Gastrocnemius medialis (tissue), 4 donors: ENCODE measurements at regions not wholly inside any gene's neighbourhood (a gene's known extent, or its start where the extent isn't known, plus 50 kb on each side); places are given as distances from the start of the nearest gene placed in this dataset.

Experiments used
- POLR2A ChIP-seq, 2 donors: fragments of 450-650 bp; IDR thresholded peaks; one replicate each; pipeline ENCODE4 v1.6.1; 2017; ENCODE audit warnings: antibody characterized with exemption in 2 of 2, mild to moderate bottlenecking in 2 of 2, moderate library complexity in 2 of 2
- TF ChIP-seq, protein P1 (sequence below), 5 experiments: fragments of 450-650 bp in 3 of 5; fragments of 200-600 bp in 2 of 5; sonication (generic) in 2 of 5; IDR thresholded peaks in 4 of 5; conservative IDR thresholded peaks in 1 of 5; 1 replicate in 4 of 5; 2 replicates in 1 of 5; pipeline ENCODE4 v1.5.1; 2016 to 2019; ENCODE audit warnings: antibody characterized with exemption in 5 of 5, mild to moderate bottlenecking in 3 of 5, moderate library complexity in 3 of 5

GRCh38 chr12:89918172-89918846 is 209.7 kb upstream of the ATP2B1 start:
- TF ChIP-seq POLR2A (IDR thresholded peaks at IDR 0.05): no peak
- TF ChIP-seq, protein P1, sequence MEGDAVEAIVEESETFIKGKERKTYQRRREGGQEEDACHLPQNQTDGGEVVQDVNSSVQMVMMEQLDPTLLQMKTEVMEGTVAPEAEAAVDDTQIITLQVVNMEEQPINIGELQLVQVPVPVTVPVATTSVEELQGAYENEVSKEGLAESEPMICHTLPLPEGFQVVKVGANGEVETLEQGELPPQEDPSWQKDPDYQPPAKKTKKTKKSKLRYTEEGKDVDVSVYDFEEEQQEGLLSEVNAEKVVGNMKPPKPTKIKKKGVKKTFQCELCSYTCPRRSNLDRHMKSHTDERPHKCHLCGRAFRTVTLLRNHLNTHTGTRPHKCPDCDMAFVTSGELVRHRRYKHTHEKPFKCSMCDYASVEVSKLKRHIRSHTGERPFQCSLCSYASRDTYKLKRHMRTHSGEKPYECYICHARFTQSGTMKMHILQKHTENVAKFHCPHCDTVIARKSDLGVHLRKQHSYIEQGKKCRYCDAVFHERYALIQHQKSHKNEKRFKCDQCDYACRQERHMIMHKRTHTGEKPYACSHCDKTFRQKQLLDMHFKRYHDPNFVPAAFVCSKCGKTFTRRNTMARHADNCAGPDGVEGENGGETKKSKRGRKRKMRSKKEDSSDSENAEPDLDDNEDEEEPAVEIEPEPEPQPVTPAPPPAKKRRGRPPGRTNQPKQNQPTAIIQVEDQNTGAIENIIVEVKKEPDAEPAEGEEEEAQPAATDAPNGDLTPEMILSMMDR (IDR thresholded peaks at IDR 0.05 in 4 of 5, conservative IDR thresholded peaks at IDR 0.05 in 1 of 5): no peak
